Neural progenitor cell (in vitro differentiated cells): ENCODE measurements at regions not wholly inside any gene's neighbourhood (a gene's known extent, or its start where the extent isn't known, plus 50 kb on each side); places are given as distances from the start of the nearest gene placed in this dataset.

Experiments
- EZH2phosphoT487 ChIP-seq: fragments of 200-600 bp; sonication (generic); IDR thresholded peaks from 2 replicates; pipeline ENCODE4 v1.6.1; 2017; ENCODE audit warnings: antibody characterized with exemption
- TF ChIP-seq, protein P1 (sequence below): fragments of 200-600 bp; sonication (generic); IDR thresholded peaks from 2 replicates; pipeline ENCODE4 v1.5.1; 2017; ENCODE audit warnings: antibody characterized with exemption, mild to moderate bottlenecking

DNA sequence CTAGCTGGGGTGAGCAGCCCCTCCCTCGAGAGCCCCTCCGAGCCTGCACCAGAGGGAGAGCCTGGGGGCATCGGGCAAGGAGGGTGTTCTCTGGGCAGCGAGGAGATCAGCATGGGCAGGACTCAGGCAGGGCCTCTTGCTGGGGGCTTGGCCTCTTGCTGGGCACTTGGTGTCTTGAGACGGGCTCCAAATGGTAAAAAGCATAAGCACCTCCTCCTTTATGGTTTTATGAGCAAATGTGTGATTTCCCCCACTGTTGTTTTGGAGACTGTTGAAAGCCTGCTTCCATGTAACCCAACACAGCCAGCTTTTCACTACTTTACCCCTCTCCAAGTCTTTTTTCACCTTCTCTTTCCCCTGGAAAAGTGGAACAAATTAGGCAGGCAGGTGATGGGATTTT lies 239.3 kb downstream of the TLE3 start:
- TF ChIP-seq EZH2phosphoT487, result no peak
- TF ChIP-seq, protein P1, sequence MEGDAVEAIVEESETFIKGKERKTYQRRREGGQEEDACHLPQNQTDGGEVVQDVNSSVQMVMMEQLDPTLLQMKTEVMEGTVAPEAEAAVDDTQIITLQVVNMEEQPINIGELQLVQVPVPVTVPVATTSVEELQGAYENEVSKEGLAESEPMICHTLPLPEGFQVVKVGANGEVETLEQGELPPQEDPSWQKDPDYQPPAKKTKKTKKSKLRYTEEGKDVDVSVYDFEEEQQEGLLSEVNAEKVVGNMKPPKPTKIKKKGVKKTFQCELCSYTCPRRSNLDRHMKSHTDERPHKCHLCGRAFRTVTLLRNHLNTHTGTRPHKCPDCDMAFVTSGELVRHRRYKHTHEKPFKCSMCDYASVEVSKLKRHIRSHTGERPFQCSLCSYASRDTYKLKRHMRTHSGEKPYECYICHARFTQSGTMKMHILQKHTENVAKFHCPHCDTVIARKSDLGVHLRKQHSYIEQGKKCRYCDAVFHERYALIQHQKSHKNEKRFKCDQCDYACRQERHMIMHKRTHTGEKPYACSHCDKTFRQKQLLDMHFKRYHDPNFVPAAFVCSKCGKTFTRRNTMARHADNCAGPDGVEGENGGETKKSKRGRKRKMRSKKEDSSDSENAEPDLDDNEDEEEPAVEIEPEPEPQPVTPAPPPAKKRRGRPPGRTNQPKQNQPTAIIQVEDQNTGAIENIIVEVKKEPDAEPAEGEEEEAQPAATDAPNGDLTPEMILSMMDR, result no peak
